ENCODE measurements at regions not wholly inside any gene's neighbourhood (a gene's known extent, or its start where the extent isn't known, plus 50 kb on each side); places are given as distances from the start of the nearest gene placed in this dataset.

- TF ChIP-seq POLR2A (IDR thresholded peaks at IDR 0.05) (no peak), POLR2AphosphoS5 (IDR thresholded peaks at IDR 0.05) (no peak)
Observed at GRCh38 chr14:98274596-98274995, 997.4 kb downstream of the BCL11B start.

Data from prostate gland (tissue), 1 donor.